ENCODE measurements at regions not wholly inside any gene's neighbourhood (a gene's known extent, or its start where the extent isn't known, plus 50 kb on each side); places are given as distances from the start of the nearest gene placed in this dataset.

DNA sequence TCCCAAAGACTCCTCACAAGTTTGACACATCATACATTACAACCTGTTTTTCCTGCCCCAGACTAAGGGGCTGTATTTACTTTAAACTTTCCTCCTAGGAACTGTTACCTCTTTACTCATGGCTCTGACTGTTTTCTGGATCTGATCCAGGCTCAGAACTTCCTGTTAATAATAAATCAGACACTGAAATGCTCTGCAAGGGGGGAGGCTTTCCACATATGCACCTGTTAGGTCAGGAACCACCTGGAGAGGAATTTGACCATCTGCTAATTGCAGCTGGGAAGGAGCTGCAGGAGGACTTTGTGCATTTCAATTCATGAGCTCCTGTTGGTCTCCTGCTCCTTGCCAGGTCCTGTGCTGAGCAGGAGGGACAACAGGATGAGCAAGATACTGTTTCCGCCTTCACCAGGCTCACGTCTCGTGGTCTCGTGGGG is 476.9 kb upstream of the CDH5 start:
- no peak overlapping the region for H3K56ac ChIP-seq (ENCODE audit: extremely low read depth, insufficient read depth, low read length)
- H2BK5ac ChIP-seq (ENCODE audit: low read depth, low read length, poor library complexity, severe bottlenecking): no peak overlapping the region
- H3K4me3 ChIP-seq (ENCODE audit: insufficient read depth, low read depth, low read length): no peak overlapping the region
- ChIA-PET CTCF (interaction anchor here (0.6 kb wide), 1 partner anchor 96 kb away, joined by 11 read pairs; no protein-coding TSS in a partner anchor), POLR2A (ENCODE audit: unreplicated experiment) (no interaction called here)
- H3K79me1 ChIP-seq (ENCODE audit: low read depth in 1 of 2, low read length in 2 of 2): no peaks in the 10 kb centered on the region
- no peak overlapping the region for H3K23ac ChIP-seq (ENCODE audit: low read depth, low read length)
- no peak overlapping the region for H2AK9ac ChIP-seq (replicated peaks; ENCODE audit: low read depth, low read length, poor library complexity)
- no peak overlapping the region for H4K91ac ChIP-seq (ENCODE audit: insufficient read depth, low read depth, low read length)
- BruUV-seq (replicated peaks): no TSS peak
- no peak overlapping the region for H3K9ac ChIP-seq (ENCODE audit: low read depth, low read length)
- dilution Hi-C loops (cut with HindIII; ENCODE audit: low sequenced_read_pairs, unreplicated experiment) (no loop called here), in situ Hi-C loops (cut with MboI; ENCODE audit: low sequenced_read_pairs) (no loop called here), intact Hi-C loops (cut with micrococcal nuclease) (no loop called here)
- no peak overlapping the region for H3K18ac ChIP-seq (ENCODE audit: low read depth, low read length)
- no peak for TF ChIP-seq CEBPB (IDR thresholded peaks at IDR 0.05; ENCODE audit: low read depth, low read length)
- TF ChIP-seq, protein P1, sequence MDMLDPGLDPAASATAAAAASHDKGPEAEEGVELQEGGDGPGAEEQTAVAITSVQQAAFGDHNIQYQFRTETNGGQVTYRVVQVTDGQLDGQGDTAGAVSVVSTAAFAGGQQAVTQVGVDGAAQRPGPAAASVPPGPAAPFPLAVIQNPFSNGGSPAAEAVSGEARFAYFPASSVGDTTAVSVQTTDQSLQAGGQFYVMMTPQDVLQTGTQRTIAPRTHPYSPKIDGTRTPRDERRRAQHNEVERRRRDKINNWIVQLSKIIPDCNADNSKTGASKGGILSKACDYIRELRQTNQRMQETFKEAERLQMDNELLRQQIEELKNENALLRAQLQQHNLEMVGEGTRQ (IDR thresholded peaks at IDR 0.05; ENCODE audit: low read depth, low read length): no peak
- no peak for TF ChIP-seq MAFK (IDR thresholded peaks at IDR 0.05; ENCODE audit: low read depth, low read length)
- no peak for TF ChIP-seq MXI1 (IDR thresholded peaks at IDR 0.05; ENCODE audit: borderline replicate concordance, low read depth, low read length)
- TF ChIP-seq NFE2L2 (IDR thresholded peaks at IDR 0.05; ENCODE audit: low read depth, low read length): no peak
- no peak for TF ChIP-seq FOS (IDR thresholded peaks at IDR 0.05; ENCODE audit: low read depth, low read length)
- TF ChIP-seq, protein P2, sequence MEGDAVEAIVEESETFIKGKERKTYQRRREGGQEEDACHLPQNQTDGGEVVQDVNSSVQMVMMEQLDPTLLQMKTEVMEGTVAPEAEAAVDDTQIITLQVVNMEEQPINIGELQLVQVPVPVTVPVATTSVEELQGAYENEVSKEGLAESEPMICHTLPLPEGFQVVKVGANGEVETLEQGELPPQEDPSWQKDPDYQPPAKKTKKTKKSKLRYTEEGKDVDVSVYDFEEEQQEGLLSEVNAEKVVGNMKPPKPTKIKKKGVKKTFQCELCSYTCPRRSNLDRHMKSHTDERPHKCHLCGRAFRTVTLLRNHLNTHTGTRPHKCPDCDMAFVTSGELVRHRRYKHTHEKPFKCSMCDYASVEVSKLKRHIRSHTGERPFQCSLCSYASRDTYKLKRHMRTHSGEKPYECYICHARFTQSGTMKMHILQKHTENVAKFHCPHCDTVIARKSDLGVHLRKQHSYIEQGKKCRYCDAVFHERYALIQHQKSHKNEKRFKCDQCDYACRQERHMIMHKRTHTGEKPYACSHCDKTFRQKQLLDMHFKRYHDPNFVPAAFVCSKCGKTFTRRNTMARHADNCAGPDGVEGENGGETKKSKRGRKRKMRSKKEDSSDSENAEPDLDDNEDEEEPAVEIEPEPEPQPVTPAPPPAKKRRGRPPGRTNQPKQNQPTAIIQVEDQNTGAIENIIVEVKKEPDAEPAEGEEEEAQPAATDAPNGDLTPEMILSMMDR (conservative IDR thresholded peaks at IDR 0.05; ENCODE audit: low read depth, low read length): no peak
- no peak for TF ChIP-seq RCOR1 (IDR thresholded peaks at IDR 0.05; ENCODE audit: insufficient replicate concordance, low read length)
- TF ChIP-seq MAZ (IDR thresholded peaks at IDR 0.05; ENCODE audit: borderline replicate concordance, low read depth, low read length): no peak
- no peak for TF ChIP-seq SMC3 (IDR thresholded peaks at IDR 0.05; ENCODE audit: low read depth, low read length)
- TF ChIP-seq CHD1 (IDR thresholded peaks at IDR 0.05; ENCODE audit: low read depth, low read length): no peak
- TF ChIP-seq, protein P3, sequence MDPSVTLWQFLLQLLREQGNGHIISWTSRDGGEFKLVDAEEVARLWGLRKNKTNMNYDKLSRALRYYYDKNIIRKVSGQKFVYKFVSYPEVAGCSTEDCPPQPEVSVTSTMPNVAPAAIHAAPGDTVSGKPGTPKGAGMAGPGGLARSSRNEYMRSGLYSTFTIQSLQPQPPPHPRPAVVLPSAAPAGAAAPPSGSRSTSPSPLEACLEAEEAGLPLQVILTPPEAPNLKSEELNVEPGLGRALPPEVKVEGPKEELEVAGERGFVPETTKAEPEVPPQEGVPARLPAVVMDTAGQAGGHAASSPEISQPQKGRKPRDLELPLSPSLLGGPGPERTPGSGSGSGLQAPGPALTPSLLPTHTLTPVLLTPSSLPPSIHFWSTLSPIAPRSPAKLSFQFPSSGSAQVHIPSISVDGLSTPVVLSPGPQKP (IDR thresholded peaks at IDR 0.05; ENCODE audit: borderline replicate concordance, low read depth, low read length): no peak
- TF ChIP-seq RAD21 (IDR thresholded peaks at IDR 0.05; ENCODE audit: low read length): no peak
- no peak for TF ChIP-seq POLR2A (IDR thresholded peaks at IDR 0.05; ENCODE audit: low read depth, low read length)
- no peak for TF ChIP-seq BHLHE40 (IDR thresholded peaks at IDR 0.05; ENCODE audit: low read depth, low read length)
- no peak for TF ChIP-seq RFX5 (IDR thresholded peaks at IDR 0.05; ENCODE audit: low read depth, low read length)
- H3K4me2 ChIP-seq (ENCODE audit: low read depth, low read length): no peak overlapping the region
- no peak overlapping the region for H2AFZ ChIP-seq (replicated peaks; ENCODE audit: low read length, poor library complexity)
- no peak overlapping the region for H3K27ac ChIP-seq (ENCODE audit: insufficient read depth, low read length)
- H3K27me3 ChIP-seq (ENCODE audit: control insufficient read depth, insufficient read depth, low read length): peaks cover 4% of the 10 kb centered on the region; the same call in 1 of the 2 replicates
- no peaks in the 10 kb centered on the region for H4K20me1 ChIP-seq (ENCODE audit: insufficient read depth, low read length)
- H4K5ac ChIP-seq (ENCODE audit: low read depth, low read length): no peak overlapping the region
- peak; percentile 7 for DNase-seq
- no peak overlapping the region for H2BK20ac ChIP-seq (ENCODE audit: low read depth, low read length)
- no peak overlapping the region for H2BK120ac ChIP-seq (ENCODE audit: low read depth, low read length)
- H3K9me3 ChIP-seq (ENCODE audit: control insufficient read depth, insufficient read depth, low read length): no peaks in the 10 kb centered on the region
- H3K14ac ChIP-seq (replicated peaks; ENCODE audit: low read depth, low read length): no peak overlapping the region
- no peaks in the 10 kb centered on the region for H3K9me1 ChIP-seq (ENCODE audit: insufficient read depth, low read length)
- H2BK15ac ChIP-seq (ENCODE audit: low read depth, low read length): no peak overlapping the region
- ATAC-seq (ENCODE audit: low read depth): no peak
- H3K4ac ChIP-seq (ENCODE audit: low read depth, low read length): no peak overlapping the region
- WGBS, 2 experiments (ENCODE audit: extremely low coverage in 2 of 2, insufficient read length in 1 of 2): no CpG with 5 or more reads among the region's 4 CpGs
- H3K36me3 ChIP-seq (ENCODE audit: control insufficient read depth, insufficient read depth, low read length): no peaks in the 10 kb centered on the region
- no peak overlapping the region for H4K8ac ChIP-seq (ENCODE audit: low read depth in 2 of 2, low read length in 2 of 2)
- H2AK5ac ChIP-seq (ENCODE audit: low read depth, low read length): no peak overlapping the region
- no peaks in the 10 kb centered on the region for H3K4me1 ChIP-seq (ENCODE audit: control insufficient read depth, insufficient read depth, low read length)
